AG10803 (cell line): ENCODE measurements at regions not wholly inside any gene's neighbourhood (a gene's known extent, or its start where the extent isn't known, plus 50 kb on each side); places are given as distances from the start of the nearest gene placed in this dataset.
A peak's percentile ranks its signal among the peaks of the same experiment; 100 is the strongest.

Experiments used
- DNase-seq: peaks from one replicate; pipeline ENCODE4 v3.0.0; 2010; ENCODE audit warnings: low read depth
- H3K4me3 ChIP-seq: 2 replicates; pipeline ENCODE4 v1.5.1; 2011; ENCODE audit warnings: mild to moderate bottlenecking, low read length, control low read depth
- CTCF ChIP-seq: conservative IDR thresholded peaks from 2 replicates; pipeline ENCODE4 v1.5.1; 2011; ENCODE audit warnings: mild to moderate bottlenecking, low read length, control low read depth, inconsistent platforms

GRCh38 chr1:221794079-221794670, 52.3 kb upstream of the DUSP10 start:
- TF ChIP-seq CTCF: no peak
- H3K4me3 ChIP-seq: no peak overlapping the region
- peak; percentile 49 for DNase-seq

GRCh38 chr1:221793439-221794078, 51.7 kb upstream of the DUSP10 start:
- TF ChIP-seq CTCF: no peak
- H3K4me3 ChIP-seq: no peak overlapping the region
- no peak for DNase-seq

- DNase-seq: no peak
- no peak for TF ChIP-seq CTCF
- no peak overlapping the region for H3K4me3 ChIP-seq
Observed at GRCh38 chr1:221791846-221792245, 50.0 kb upstream of the DUSP10 start.
